GM23338 (cell line): ENCODE measurements at regions not wholly inside any gene's neighbourhood (a gene's known extent, or its start where the extent isn't known, plus 50 kb on each side); places are given as distances from the start of the nearest gene placed in this dataset.
A peak's percentile ranks its signal among the peaks of the same experiment; 100 is the strongest.

Source experiments
- ATAC-seq: fragments of 200-7000 bp; cut with Tn5 transposase; 3 replicates; pipeline ENCODE4 v1.9.1; 2020
- DNase-seq: peaks from one replicate; pipeline ENCODE4 v3.0.0-alpha.2; 2015; ENCODE audit warnings: low spot score
- H2AFZ ChIP-seq: fragments of 200-600 bp; sonication (generic); 2 replicates; pipeline ENCODE4 v1.8.0; 2016; ENCODE audit warnings: antibody characterized with exemption, mild to moderate bottlenecking, moderate library complexity
- H3F3A ChIP-seq: fragments of 200-600 bp; sonication (generic); replicated peaks from 2 replicates; pipeline ENCODE4 v1.8.0; 2017; ENCODE audit warnings: antibody characterized with exemption, mixed run types, low read depth
- H3K27ac ChIP-seq: fragments of 200-600 bp; sonication (generic); 2 replicates; pipeline ENCODE4 v1.6.1; 2016; ENCODE audit warnings: low read depth
- H3K27me3 ChIP-seq: fragments of 200-600 bp; sonication (generic); 2 replicates; pipeline ENCODE4 v1.8.0; 2016; ENCODE audit warnings: mild to moderate bottlenecking, mixed run types, moderate library complexity; ENCODE audit not compliant: insufficient read depth
- H3K36me3 ChIP-seq: fragments of 200-600 bp; sonication (generic); 2 replicates; pipeline ENCODE4 v1.8.0; 2016; ENCODE audit warnings: mild to moderate bottlenecking; ENCODE audit not compliant: insufficient read depth
- H3K4me1 ChIP-seq: fragments of 200-600 bp; sonication (generic); 2 replicates; pipeline ENCODE4 v1.8.0; 2016; ENCODE audit warnings: mild to moderate bottlenecking, moderate library complexity; ENCODE audit not compliant: insufficient read depth
- H3K4me2 ChIP-seq: fragments of 200-600 bp; sonication (generic); 2 replicates; pipeline ENCODE4 v1.7.1; 2017; ENCODE audit warnings: mixed run types
- H3K4me3 ChIP-seq: fragments of 200-600 bp; sonication (generic); 2 replicates; pipeline ENCODE4 v1.6.1; 2016; ENCODE audit warnings: mixed run types
- H3K79me2 ChIP-seq: fragments of 200-600 bp; sonication (generic); replicated peaks from 2 replicates; pipeline ENCODE4 v1.8.0; 2017; ENCODE audit warnings: mild to moderate bottlenecking; ENCODE audit not compliant: insufficient read depth
- H3K9me2 ChIP-seq: fragments of 200-600 bp; sonication (generic); 2 replicates; pipeline ENCODE4 v1.8.0; 2017; ENCODE audit not compliant: insufficient read depth
- H4K20me1 ChIP-seq: fragments of 200-600 bp; sonication (generic); replicated peaks from 2 replicates; pipeline ENCODE4 v1.8.0; 2017; ENCODE audit warnings: mild to moderate bottlenecking; ENCODE audit not compliant: insufficient read depth
- H3K27ac Mint-ChIP-seq: 2 replicates; pipeline ENCODE4 v1.8.0; 2020; ENCODE audit warnings: inconsistent platforms, mild to moderate bottlenecking, moderate library complexity, mixed read lengths
- H3K27me3 Mint-ChIP-seq: 3 replicates; pipeline ENCODE4 v1.8.0; 2022; ENCODE audit warnings: low read depth, mild to moderate bottlenecking, moderate library complexity, mixed read lengths, inconsistent platforms; ENCODE audit not compliant: insufficient read depth, poor library complexity
- H3K36me3 Mint-ChIP-seq: 3 replicates; pipeline ENCODE4 v1.8.0; 2021; ENCODE audit warnings: low read depth, mild to moderate bottlenecking, inconsistent platforms, moderate library complexity, mixed read lengths
- H3K4me1 Mint-ChIP-seq: 3 replicates; pipeline ENCODE4 v1.8.0; 2020; ENCODE audit warnings: mild to moderate bottlenecking, inconsistent platforms, mixed read lengths
- H3K4me3 Mint-ChIP-seq: 3 replicates; pipeline ENCODE4 v1.8.0; 2021; ENCODE audit warnings: moderate library complexity, mild to moderate bottlenecking, inconsistent platforms, mixed read lengths
- H3K9me3 Mint-ChIP-seq: 3 replicates; pipeline ENCODE4 v1.8.0; 2020; ENCODE audit warnings: moderate library complexity, mild to moderate bottlenecking, inconsistent platforms, mixed read lengths
- CREB1 ChIP-seq: fragments of 250-450 bp; sonication (Bioruptor Pico); IDR thresholded peaks from 2 replicates; pipeline ENCODE4 v1.5.0; 2020; ENCODE audit warnings: low read depth, mild to moderate bottlenecking, moderate library complexity
- EZH2 ChIP-seq: fragments of 200-600 bp; sonication (generic); IDR thresholded peaks from one replicate; pipeline ENCODE4 v1.8.0; 2017; ENCODE audit warnings: antibody characterized with exemption, mild to moderate bottlenecking, low read depth; ENCODE audit not compliant: unreplicated experiment
- ZNF462 ChIP-seq: fragments of 250-450 bp; sonication (Bioruptor Pico); IDR thresholded peaks from 2 replicates; pipeline ENCODE4 v1.5.0; 2020; ENCODE audit warnings: mild to moderate bottlenecking, moderate library complexity
- TF ChIP-seq, protein P1 (sequence below), 2 experiments: fragments of 200-600 bp in 1 of 2; sonication (generic) in 1 of 2; conservative IDR thresholded peaks; 2 replicates each; pipeline versions ENCODE4 v1.5.1 to v1.6.1; 2016 to 2017; ENCODE audit warnings: antibody characterized with exemption in 2 of 2, low read depth in 2 of 2, mild to moderate bottlenecking in 2 of 2, moderate library complexity in 1 of 2

DNA sequence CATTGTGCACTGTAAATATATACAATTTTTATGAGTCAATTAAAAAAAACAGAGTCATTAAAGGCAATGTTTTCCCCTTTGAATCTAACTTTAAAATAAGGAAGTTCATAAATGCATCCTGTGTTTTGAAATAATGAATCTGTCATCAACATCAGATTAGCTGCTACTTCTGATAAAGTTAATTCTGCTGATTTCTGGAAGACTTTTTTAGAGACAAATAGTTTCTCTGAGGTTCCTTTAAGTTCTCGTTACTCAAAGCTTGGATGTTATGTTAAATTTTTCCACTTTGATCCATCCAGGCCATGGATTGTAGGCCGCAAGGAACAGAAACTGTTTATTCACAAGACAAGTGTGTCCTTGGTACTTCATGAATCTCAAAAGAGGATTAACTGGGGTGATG, 115.5 kb downstream of the CARTPT start (continued):
- TF ChIP-seq ZNF462 (CRISPR knock-in tag) = no peak
- TF ChIP-seq CREB1 (CRISPR knock-in tag) = no peak

DNA sequence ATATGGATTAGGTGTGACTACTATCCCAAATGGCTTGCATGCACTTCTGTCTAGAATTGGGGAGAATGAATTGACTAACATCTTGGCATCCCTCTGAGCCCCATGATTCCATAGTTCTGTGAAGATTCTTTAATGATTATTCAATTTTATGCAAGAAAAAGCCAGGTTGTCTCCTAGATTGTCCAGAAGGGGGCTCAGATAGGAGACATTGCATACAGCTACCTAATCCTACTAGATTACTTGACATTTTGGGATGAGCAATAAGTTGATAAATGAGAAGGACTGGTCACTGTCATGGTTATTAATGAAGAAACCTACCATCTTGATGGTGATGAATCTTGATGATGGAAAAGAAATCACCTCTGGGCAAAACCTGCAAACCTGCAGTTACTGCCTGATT, 117.0 kb downstream of the CARTPT start:
- Mint-ChIP-seq H3K27me3 (no peaks in the 10 kb centered on the region), H3K9me3 (peaks cover 3% of the 10 kb centered on the region; the same call in 1 of the 3 replicates), H3K4me3 (no peak overlapping the region), H3K36me3 (no peaks in the 10 kb centered on the region), H3K4me1 (peaks cover 13% of the 10 kb centered on the region), H3K27ac (no peak overlapping the region)
- Histone ChIP-seq H3K79me2 (no peaks in the 10 kb centered on the region), H2AFZ (no peak overlapping the region), H3K27ac (no peak overlapping the region), H3K9me2 (no peaks in the 10 kb centered on the region; the same call in 1 of the 2 replicates), H3K4me3 (no peak overlapping the region), H4K20me1 (no peaks in the 10 kb centered on the region), H3K36me3 (no peaks in the 10 kb centered on the region), H3K4me2 (no peak overlapping the region), H3K27me3 (no peaks in the 10 kb centered on the region), H3F3A (no peaks in the 10 kb centered on the region), H3K4me1 (peaks cover 7% of the 10 kb centered on the region)
- no peak for ATAC-seq
- TF ChIP-seq, protein P1, sequence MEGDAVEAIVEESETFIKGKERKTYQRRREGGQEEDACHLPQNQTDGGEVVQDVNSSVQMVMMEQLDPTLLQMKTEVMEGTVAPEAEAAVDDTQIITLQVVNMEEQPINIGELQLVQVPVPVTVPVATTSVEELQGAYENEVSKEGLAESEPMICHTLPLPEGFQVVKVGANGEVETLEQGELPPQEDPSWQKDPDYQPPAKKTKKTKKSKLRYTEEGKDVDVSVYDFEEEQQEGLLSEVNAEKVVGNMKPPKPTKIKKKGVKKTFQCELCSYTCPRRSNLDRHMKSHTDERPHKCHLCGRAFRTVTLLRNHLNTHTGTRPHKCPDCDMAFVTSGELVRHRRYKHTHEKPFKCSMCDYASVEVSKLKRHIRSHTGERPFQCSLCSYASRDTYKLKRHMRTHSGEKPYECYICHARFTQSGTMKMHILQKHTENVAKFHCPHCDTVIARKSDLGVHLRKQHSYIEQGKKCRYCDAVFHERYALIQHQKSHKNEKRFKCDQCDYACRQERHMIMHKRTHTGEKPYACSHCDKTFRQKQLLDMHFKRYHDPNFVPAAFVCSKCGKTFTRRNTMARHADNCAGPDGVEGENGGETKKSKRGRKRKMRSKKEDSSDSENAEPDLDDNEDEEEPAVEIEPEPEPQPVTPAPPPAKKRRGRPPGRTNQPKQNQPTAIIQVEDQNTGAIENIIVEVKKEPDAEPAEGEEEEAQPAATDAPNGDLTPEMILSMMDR (conservative IDR thresholded peaks at IDR 0.05; ENCODE audit: low read depth in 2 of 2) = peak; percentile 14 to 38
- TF ChIP-seq EZH2 = no peak
- DNase-seq = no peak
